Fibroblast of lung (primary cell): ENCODE measurements at regions not wholly inside any gene's neighbourhood (a gene's known extent, or its start where the extent isn't known, plus 50 kb on each side); places are given as distances from the start of the nearest gene placed in this dataset.

Experiments used
- DNase-seq, 2 donors: peaks; one replicate each; pipeline versions ENCODE4 v3.0.0 to v3.0.0-alpha.2; 2010; ENCODE audit warnings: low read depth in 2 of 2
- H2AFZ ChIP-seq: 2 replicates; pipeline ENCODE4 v1.5.1; 2012; ENCODE audit warnings: low read length, control low read depth, inconsistent platforms
- H3K27ac ChIP-seq: 2 replicates; pipeline ENCODE4 v1.5.1; 2011; ENCODE audit warnings: low read length, control low read depth; ENCODE audit not compliant: insufficient read depth
- H3K27me3 ChIP-seq: 2 replicates; pipeline ENCODE4 v1.5.1; 2011; ENCODE audit warnings: mild to moderate bottlenecking, low read length; ENCODE audit not compliant: control insufficient read depth, insufficient read depth
- H3K36me3 ChIP-seq: 2 replicates; pipeline ENCODE4 v1.5.1; 2011; ENCODE audit warnings: low read length; ENCODE audit not compliant: control insufficient read depth, insufficient read depth
- H3K4me1 ChIP-seq: 2 replicates; pipeline ENCODE4 v1.5.1; 2011; ENCODE audit warnings: low read length; ENCODE audit not compliant: control insufficient read depth, insufficient read depth; ENCODE audit errors: extremely low read depth
- H3K4me2 ChIP-seq: 2 replicates; pipeline ENCODE4 v1.5.1; 2011; ENCODE audit warnings: low read length, control low read depth; ENCODE audit not compliant: insufficient read depth; ENCODE audit errors: extremely low read depth
- H3K4me3 ChIP-seq, 4 experiments: fragments of 200-600 bp in 1 of 4; sonication (generic) in 1 of 4; replicated peaks in 1 of 4; 2 replicates each; pipeline ENCODE4 v1.5.1; 2011 to 2016; ENCODE audit warnings: low read length in 4 of 4, low read depth in 3 of 4, mild to moderate bottlenecking in 3 of 4, control low read depth in 2 of 4, inconsistent platforms in 1 of 4, mixed read lengths in 1 of 4; ENCODE audit not compliant: insufficient read depth in 1 of 4; ENCODE audit errors: control extremely low read depth in 1 of 4
- H3K79me2 ChIP-seq: 2 replicates; pipeline ENCODE4 v1.5.1; 2012; ENCODE audit warnings: mild to moderate bottlenecking, low read length, inconsistent platforms; ENCODE audit not compliant: control insufficient read depth, insufficient read depth
- H3K9ac ChIP-seq: 2 replicates; pipeline ENCODE4 v1.5.1; 2011; ENCODE audit warnings: mild to moderate bottlenecking, low read length, control low read depth; ENCODE audit not compliant: insufficient read depth
- H3K9me3 ChIP-seq: 2 replicates; pipeline ENCODE4 v1.5.1; 2012; ENCODE audit warnings: low read depth, low read length; ENCODE audit not compliant: control insufficient read depth, insufficient read depth
- H4K20me1 ChIP-seq: 2 replicates; pipeline ENCODE4 v1.5.1; 2011; ENCODE audit warnings: low read length; ENCODE audit not compliant: control insufficient read depth, insufficient read depth; ENCODE audit errors: extremely low read depth
- CTCF ChIP-seq, 2 donors: IDR thresholded peaks in 1 of 2; conservative IDR thresholded peaks in 1 of 2; 1 replicate in 1 of 2; 2 replicates in 1 of 2; pipeline ENCODE4 v1.5.1; 2011 to 2012; ENCODE audit warnings: low read length in 2 of 2, control low read depth in 1 of 2, inconsistent platforms in 1 of 2, low read depth in 1 of 2, mild to moderate bottlenecking in 1 of 2
- EZH2 ChIP-seq: IDR thresholded peaks from 2 replicates; pipeline ENCODE4 v1.5.1; 2012; ENCODE audit warnings: low read length, control low read depth, mild to moderate bottlenecking; ENCODE audit errors: missing control alignments

GRCh38 chr5:118336468-118336867 is 651.9 kb downstream of the DTWD2 start:
- H3K36me3 ChIP-seq, result no peaks in the 10 kb centered on the region
- H3K9ac ChIP-seq, result no peak overlapping the region
- no peaks in the 10 kb centered on the region for H3K27me3 ChIP-seq
- H2AFZ ChIP-seq, result no peak overlapping the region
- no peaks in the 10 kb centered on the region for H3K79me2 ChIP-seq
- H3K27ac ChIP-seq, result no peak overlapping the region
- no peaks in the 10 kb centered on the region for H4K20me1 ChIP-seq
- no peak overlapping the region for H3K4me3 ChIP-seq
- TF ChIP-seq EZH2, result no peak
- TF ChIP-seq CTCF (conservative IDR thresholded peaks at IDR 0.05 in 1 of 2, IDR thresholded peaks at IDR 0.05 in 1 of 2; ENCODE audit: low read depth in 1 of 2, low read length in 2 of 2), result no peak
- no peaks in the 10 kb centered on the region for H3K4me1 ChIP-seq
- H3K9me3 ChIP-seq, result no peaks in the 10 kb centered on the region
- no peak overlapping the region for H3K4me2 ChIP-seq
- no peak for DNase-seq

- H3K27ac ChIP-seq, result no peak overlapping the region
- H3K9me3 ChIP-seq, result no peaks in the 10 kb centered on the region
- no peak overlapping the region for H3K4me2 ChIP-seq
- H3K27me3 ChIP-seq, result no peaks in the 10 kb centered on the region
- no peak overlapping the region for H2AFZ ChIP-seq
- no peak for DNase-seq
- no peak overlapping the region for H3K4me3 ChIP-seq
- no peaks in the 10 kb centered on the region for H3K4me1 ChIP-seq
- H3K79me2 ChIP-seq, result no peaks in the 10 kb centered on the region
- no peak for TF ChIP-seq CTCF (conservative IDR thresholded peaks at IDR 0.05 in 1 of 2, IDR thresholded peaks at IDR 0.05 in 1 of 2; ENCODE audit: low read depth in 1 of 2, low read length in 2 of 2)
- no peak for TF ChIP-seq EZH2
- no peaks in the 10 kb centered on the region for H3K36me3 ChIP-seq
- H3K9ac ChIP-seq, result no peak overlapping the region
- no peaks in the 10 kb centered on the region for H4K20me1 ChIP-seq
These were observed 661.0 kb downstream of the DTWD2 start for GRCh38 chr5:118327389-118327788.

- peak; percentile 43 to 51 for DNase-seq
- Histone ChIP-seq H3K9me3 (no peaks in the 10 kb centered on the region), H3K4me1 (no peaks in the 10 kb centered on the region), H3K9ac (no peak overlapping the region), H3K79me2 (no peaks in the 10 kb centered on the region), H4K20me1 (no peaks in the 10 kb centered on the region), H3K27ac (no peak overlapping the region), H3K36me3 (no peaks in the 10 kb centered on the region), H2AFZ (no peak overlapping the region), H3K27me3 (no peaks in the 10 kb centered on the region), H3K4me2 (no peak overlapping the region), H3K4me3 (no peak overlapping the region)
- TF ChIP-seq EZH2 (no peak), CTCF (conservative IDR thresholded peaks at IDR 0.05 in 1 of 2, IDR thresholded peaks at IDR 0.05 in 1 of 2; ENCODE audit: low read depth in 1 of 2, low read length in 2 of 2) (no peak)
These were observed 661.8 kb downstream of the DTWD2 start for GRCh38 chr5:118326481-118327045.
